Suppressor macrophage treated with lipopolysaccharide for 1 hour (primary cell): ENCODE measurements at regions not wholly inside any gene's neighbourhood (a gene's known extent, or its start where the extent isn't known, plus 50 kb on each side); places are given as distances from the start of the nearest gene placed in this dataset.
"Not testable (repeated sequence)": the region's sequence is repeated elsewhere in the genome, so short reads cannot be mapped to it uniquely, and the experiment has no call there.

Experiments
- DNase-seq, 3 donors: peaks; one replicate each; pipeline ENCODE4 v3.0.0-alpha.2; 2020 to 2022

GRCh38 chr3:177642042-177642803 lies 444.9 kb upstream of the TBL1XR1 start:
- DNase-seq, result no peak

DNA sequence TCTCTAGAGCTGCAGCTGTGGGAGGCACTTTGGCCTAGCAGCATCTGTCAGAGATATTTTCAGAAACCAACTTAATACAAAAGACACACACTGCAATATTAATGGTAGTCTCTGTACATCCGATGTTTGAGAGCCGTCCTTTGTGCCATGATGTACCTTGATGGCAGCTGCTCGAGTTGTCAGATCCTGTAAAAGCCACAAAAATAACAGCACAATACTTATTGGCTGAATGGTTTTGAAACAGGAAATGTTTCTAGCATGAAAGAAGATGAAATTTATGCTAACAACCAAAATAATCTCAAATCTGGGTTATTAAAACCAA lies 445.5 kb upstream of the TBL1XR1 start:
- no peak for DNase-seq

- peak in 1 of 3 donors; percentile 16 for DNase-seq
Observed at GRCh38 chr3:177646749-177647148, 449.5 kb upstream of the TBL1XR1 start.

DNA sequence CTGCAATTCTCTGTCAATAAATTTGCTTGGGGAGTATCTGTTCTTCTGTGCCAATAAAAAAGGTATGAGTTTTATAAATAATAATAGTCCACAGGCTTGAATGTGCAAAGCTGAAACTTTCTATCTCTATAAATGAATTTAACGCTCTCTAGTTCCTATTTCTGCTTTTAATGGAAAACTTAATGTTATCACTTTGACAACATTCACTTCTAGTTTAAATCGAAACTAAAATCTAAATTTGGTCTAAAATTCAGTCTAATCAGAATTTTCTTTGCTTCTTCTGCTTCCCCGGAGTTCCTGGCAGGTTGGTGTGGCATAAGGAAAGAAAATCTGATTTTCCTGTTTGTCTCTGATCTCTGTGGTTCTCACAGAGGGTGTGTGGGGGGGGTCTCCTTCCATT lies 450.1 kb upstream of the TBL1XR1 start:
- DNase-seq, result peak in 2 of 3 donors; percentile 34 to 53

DNA sequence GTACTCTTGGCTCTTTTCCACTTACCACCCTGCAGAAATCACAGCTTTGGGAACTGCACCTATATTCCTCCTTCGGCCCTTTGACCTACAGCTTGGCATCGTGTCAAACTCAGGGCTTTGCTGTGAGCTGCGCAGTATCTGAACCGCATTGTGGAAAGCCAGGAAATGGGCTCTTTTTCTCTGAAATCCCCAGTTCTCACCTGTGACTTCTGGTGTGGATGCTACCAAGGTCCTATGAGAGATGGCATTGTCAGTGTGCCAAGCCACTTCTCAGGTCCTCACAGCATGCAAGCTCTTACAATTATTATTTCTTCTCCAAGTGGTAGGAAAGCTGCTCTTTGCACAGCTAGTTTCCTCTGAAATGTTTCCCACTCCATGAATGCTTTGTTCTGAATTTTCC lies 450.6 kb upstream of the TBL1XR1 start:
- DNase-seq, result no peak

- DNase-seq, result no peak
Observed at GRCh38 chr3:177652556-177653291, 455.4 kb upstream of the TBL1XR1 start.

GRCh38 chr3:177657243-177657642 lies 460.0 kb upstream of the TBL1XR1 start:
- DNase-seq, result no peak

DNA sequence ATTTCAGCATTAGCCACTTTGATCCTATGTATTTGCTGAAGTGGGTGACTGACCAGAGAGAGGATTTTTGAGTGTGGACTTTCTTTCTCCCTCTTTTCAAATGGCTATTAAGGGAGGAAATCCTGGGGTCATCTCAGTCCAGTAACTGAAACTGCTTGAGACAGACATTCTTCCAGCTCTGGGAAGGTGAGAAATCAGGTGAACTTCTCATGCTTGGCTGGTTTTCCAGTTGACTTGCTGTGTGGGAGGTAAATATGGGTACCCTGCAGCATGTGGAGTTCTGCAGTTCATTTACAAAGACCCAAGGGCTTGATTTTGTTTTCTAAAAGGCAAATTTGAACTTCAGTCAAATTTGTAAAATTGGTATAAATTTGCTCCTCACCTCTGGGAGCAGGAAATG lies 461.1 kb upstream of the TBL1XR1 start:
- no peak for DNase-seq

- DNase-seq, result not testable (repeated sequence)
Observed at GRCh38 chr3:177664380-177665103, 467.3 kb upstream of the TBL1XR1 start.

DNA sequence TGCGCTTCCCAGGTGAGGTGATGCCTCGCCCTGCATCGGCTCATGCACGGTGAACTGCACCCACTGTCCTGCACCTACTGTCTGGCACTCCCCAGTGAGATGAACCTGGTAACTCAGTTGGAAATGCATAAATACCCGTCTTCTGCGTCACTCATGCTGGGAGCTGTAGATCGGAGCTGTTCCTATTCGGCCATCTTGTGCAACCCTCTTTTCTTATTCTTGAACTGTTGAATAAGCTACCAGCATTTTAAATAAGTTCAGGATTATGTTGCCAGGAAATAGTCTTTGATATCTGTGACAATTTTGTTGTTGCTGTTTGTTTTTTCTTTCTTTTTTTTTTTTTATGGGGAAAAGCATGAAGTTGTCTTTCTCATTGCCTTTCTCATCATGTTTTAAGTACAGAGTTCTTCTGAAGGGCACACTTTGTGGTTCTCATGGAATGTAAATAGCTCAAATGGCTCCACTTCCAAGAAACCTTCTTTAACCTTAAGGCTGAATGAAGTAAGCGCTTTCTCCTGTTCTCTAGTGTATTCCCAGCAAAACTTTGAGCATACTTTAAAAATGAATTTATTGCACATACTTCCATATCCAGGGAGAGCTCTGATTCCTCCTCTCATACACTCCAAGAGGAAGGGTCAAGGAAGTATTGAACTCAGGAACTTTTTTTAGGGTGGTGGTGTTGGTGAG lies 468.0 kb upstream of the TBL1XR1 start:
- no peak for DNase-seq

DNA sequence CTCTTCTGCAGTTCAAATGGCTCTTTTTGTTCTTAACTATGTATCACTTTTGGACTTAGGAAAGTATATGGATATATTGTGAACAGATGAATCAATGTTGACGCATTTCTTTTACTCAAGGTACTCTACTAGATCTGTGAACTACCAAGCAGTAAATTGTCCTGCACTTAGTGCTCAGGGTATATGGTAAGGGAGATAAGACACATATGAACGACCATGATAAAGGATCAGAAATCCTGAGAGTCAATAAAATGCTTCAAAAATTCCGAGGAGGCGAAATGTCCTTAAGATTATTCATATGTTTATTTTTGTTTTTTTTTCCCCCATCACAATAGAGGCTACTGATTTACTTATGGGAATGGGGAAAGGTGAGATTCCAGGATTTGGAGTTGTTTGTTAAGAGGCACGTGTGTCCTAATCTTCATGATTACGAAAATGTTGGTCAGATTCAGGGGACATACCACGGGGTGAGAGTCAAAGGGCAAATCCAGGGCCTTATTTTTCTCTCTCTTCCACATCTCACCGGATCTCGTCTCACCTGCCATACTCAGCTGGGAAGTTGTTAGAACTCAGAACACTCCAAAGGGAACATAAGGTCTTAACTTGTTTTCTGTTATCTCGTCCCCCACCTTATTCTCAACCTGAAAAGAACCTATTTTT lies 475.1 kb upstream of the TBL1XR1 start:
- no peak for DNase-seq

DNA sequence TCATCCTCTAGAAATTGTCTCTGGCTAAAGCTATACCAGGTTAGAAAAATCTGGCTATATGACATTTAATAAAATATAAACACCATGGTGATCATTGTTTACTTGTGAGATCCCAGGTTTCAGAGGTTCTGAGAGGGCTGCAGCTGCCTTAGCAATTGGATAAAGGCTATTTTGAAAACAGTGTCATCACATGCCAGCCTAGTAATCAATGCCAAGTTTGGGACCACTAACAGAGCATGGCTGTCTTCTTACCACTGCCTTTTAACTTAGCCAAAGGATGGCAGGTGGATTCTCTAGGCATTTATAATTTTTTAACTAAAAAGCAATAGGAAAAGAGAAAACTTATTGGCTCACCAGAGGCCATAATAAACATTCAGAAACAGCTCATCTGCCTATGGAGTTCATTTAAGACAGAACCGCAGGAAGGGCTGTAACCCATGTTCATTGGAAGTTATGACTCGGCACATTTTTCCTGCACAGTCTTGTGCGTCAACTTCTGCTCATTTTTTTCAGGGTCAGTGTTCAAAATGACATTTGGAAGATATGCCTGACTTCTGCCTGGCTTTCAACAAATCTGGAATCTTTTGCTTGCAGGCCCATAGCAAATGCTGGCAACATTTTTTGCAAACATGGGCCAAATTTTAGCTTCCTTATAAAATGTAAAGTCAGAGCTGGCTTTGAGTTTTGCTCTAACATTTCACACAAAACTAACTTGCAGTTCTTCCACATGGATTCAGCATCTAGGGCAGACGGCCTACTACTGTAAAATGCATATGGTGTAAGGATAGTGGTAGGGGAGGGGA lies 476.0 kb upstream of the TBL1XR1 start:
- DNase-seq, result peak; percentile 36 to 57 (median 48)

- no peak for DNase-seq
Observed at GRCh38 chr3:177674186-177674585, 476.9 kb upstream of the TBL1XR1 start.

DNA sequence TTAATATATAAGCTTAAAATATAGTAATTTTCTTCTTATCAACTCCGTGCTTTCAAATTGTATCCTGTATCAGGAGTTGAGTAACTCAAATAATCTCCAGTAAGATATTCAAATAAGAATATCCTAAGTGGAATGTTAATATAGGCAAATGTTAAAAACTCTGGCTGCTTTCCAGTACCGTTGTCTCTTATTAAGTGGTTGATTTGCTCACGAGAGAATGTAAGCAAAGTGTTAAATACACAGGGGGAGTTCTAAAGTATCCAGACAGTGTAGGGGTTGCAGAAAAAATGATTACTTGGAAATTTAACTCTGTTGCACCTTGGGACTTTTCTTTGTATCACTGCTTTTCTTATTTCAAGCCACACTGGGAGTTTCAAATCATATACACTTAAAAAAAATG lies 478.9 kb upstream of the TBL1XR1 start:
- no peak for DNase-seq

- no peak for DNase-seq
Observed at GRCh38 chr3:177676947-177677587, 479.8 kb upstream of the TBL1XR1 start.

- DNase-seq, result no peak
Observed at GRCh38 chr3:177679568-177680471, 482.5 kb upstream of the TBL1XR1 start.

DNA sequence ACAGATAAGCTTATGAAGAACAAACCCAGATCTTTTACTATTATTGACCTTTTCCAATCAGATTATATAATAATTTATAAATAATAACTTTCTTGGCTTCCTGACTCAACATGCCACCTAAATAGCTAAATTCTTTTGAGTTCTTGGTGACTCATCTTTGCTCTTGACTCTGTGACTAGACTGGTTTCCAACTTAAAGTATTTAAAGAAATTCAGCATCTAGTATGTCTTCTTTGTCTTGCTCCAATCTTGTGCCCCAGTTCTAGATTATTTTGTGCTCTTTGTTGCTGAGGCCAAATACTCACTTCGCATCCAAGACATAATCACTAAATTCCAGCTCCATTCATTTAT lies 483.2 kb upstream of the TBL1XR1 start:
- peak in 1 of 3 donors; percentile 29 for DNase-seq

GRCh38 chr3:177681156-177681555 lies 483.9 kb upstream of the TBL1XR1 start:
- no peak for DNase-seq

DNA sequence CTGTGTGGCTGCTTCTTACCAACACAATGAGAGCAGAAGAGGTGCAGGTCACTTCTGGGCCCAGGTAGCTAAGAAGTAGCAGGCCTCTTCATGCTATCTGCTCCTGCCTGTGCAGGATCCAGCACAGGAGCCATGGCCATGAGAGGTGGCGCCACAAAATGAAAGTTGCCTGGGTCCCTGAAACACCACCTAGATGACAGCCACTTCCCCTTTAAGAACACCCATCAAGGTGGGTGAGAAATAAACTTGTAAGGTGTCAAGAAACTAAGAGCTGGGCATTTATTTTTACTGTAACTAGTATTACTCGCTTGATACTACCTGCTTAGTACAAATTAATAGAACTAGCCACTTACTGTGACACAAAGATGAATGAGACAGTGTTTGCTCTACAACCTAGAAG lies 484.6 kb upstream of the TBL1XR1 start:
- DNase-seq, result no peak

DNA sequence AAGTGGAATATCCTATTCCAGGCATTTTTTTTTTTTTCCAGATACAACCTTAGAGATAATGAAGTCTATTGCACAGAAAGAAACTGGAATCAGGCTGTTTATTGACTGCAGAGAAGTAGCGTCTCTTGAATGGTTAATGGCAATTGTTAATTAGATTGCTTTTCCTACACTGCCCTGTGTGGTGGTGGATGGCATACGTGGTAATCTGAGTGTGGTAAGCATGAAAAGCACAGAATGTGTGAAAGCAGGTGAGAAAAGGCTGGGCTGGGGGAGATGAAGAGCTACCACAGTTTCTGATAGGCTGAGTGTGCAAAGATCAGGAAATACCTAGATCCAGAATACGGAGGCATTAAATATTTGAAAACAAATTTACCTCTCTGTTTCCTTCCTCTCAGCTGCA lies 486.3 kb upstream of the TBL1XR1 start:
- DNase-seq, result no peak
